HEK293T (cell line): ENCODE measurements at regions not wholly inside any gene's neighbourhood (a gene's known extent, or its start where the extent isn't known, plus 50 kb on each side); places are given as distances from the start of the nearest gene placed in this dataset.

ENCODE experiments used
- ARNT ChIP-seq: fragments of 450-650 bp; IDR thresholded peaks from 2 replicates; pipeline ENCODE4 v1.6.1; 2017; ENCODE audit warnings: mild to moderate bottlenecking
- BHLHE40 ChIP-seq: fragments of 450-650 bp; IDR thresholded peaks from 2 replicates; pipeline ENCODE4 v1.6.1; 2016; ENCODE audit warnings: mild to moderate bottlenecking, moderate library complexity, borderline replicate concordance
- ELF4 ChIP-seq: fragments of 450-650 bp; IDR thresholded peaks from 2 replicates; pipeline ENCODE4 v1.6.1; 2017; ENCODE audit warnings: antibody characterized with exemption
- FOXA1 ChIP-seq: fragments of 450-650 bp; IDR thresholded peaks from 2 replicates; pipeline ENCODE4 v1.6.1; 2016; ENCODE audit warnings: mild to moderate bottlenecking
- FOXK2 ChIP-seq: fragments of 450-650 bp; IDR thresholded peaks from 2 replicates; pipeline ENCODE4 v1.6.1; 2016; ENCODE audit warnings: mild to moderate bottlenecking
- FOXM1 ChIP-seq: fragments of 450-650 bp; IDR thresholded peaks from 2 replicates; pipeline ENCODE4 v1.6.1; 2017; ENCODE audit warnings: mild to moderate bottlenecking, borderline replicate concordance
- LEF1 ChIP-seq: fragments of 450-650 bp; IDR thresholded peaks from 2 replicates; pipeline ENCODE4 v1.6.1; 2017; ENCODE audit warnings: mild to moderate bottlenecking, borderline replicate concordance
- SP1 ChIP-seq: fragments of 450-650 bp; IDR thresholded peaks from 2 replicates; pipeline ENCODE4 v1.6.1; 2017
- SUZ12 ChIP-seq: fragments of 450-650 bp; IDR thresholded peaks from 2 replicates; pipeline ENCODE4 v1.6.1; 2016; ENCODE audit warnings: mild to moderate bottlenecking
- TARDBP ChIP-seq: fragments of 450-650 bp; IDR thresholded peaks from 2 replicates; pipeline ENCODE4 v1.6.1; 2016
- TF ChIP-seq, protein P1 (sequence below): fragments of 450-650 bp; IDR thresholded peaks from 2 replicates; pipeline ENCODE4 v1.6.1; 2016

DNA sequence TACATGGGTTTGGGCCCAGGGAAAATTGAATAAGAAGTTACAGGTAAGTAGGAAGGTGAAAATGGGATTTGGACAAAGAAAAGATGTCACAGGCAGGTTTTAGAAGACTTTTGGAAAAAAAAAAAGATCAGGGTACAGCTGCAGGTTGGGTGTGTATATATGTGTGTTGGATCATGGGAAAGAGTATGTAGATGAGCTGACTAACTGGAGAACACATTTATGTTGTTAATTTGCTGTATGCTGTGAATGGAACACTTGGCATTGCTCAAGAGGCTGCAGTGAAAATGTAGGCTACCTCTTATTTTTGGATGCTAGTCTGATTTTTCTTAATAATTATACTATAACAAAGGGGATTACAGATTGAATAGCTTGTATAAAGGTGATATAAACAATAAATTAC, 577.7 kb upstream of the USP24 start:
- no peak for TF ChIP-seq LEF1
- no peak for TF ChIP-seq FOXA1
- TF ChIP-seq ARNT = no peak
- no peak for TF ChIP-seq SUZ12
- no peak for TF ChIP-seq BHLHE40
- TF ChIP-seq, protein P1, sequence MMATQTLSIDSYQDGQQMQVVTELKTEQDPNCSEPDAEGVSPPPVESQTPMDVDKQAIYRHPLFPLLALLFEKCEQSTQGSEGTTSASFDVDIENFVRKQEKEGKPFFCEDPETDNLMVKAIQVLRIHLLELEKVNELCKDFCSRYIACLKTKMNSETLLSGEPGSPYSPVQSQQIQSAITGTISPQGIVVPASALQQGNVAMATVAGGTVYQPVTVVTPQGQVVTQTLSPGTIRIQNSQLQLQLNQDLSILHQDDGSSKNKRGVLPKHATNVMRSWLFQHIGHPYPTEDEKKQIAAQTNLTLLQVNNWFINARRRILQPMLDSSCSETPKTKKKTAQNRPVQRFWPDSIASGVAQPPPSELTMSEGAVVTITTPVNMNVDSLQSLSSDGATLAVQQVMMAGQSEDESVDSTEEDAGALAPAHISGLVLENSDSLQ = no peak
- no peak for TF ChIP-seq SP1
- no peak for TF ChIP-seq FOXM1
- no peak for TF ChIP-seq FOXK2
- TF ChIP-seq ELF4 = no peak
- TF ChIP-seq TARDBP = no peak
